SK-N-MC (cell line): ENCODE measurements at regions not wholly inside any gene's neighbourhood (a gene's known extent, or its start where the extent isn't known, plus 50 kb on each side); places are given as distances from the start of the nearest gene placed in this dataset.

Experiments
- EZH2 ChIP-seq: fragments of 200-600 bp; sonication (generic); IDR thresholded peaks from one replicate; pipeline ENCODE4 v1.6.1; 2017; ENCODE audit warnings: antibody characterized with exemption
- FOXP2 ChIP-seq: optimal IDR thresholded peaks from 2 replicates; pipeline ENCODE3; 2011; ENCODE audit warnings: mild to moderate bottlenecking, moderate library complexity; ENCODE audit not compliant: insufficient read depth; ENCODE audit errors: extremely low read length, control extremely low read depth
- POLR2AphosphoS5 ChIP-seq: IDR thresholded peaks from 2 replicates; pipeline ENCODE4 v1.6.1; 2012; ENCODE audit warnings: mild to moderate bottlenecking, low read depth, low read length, borderline replicate concordance

DNA sequence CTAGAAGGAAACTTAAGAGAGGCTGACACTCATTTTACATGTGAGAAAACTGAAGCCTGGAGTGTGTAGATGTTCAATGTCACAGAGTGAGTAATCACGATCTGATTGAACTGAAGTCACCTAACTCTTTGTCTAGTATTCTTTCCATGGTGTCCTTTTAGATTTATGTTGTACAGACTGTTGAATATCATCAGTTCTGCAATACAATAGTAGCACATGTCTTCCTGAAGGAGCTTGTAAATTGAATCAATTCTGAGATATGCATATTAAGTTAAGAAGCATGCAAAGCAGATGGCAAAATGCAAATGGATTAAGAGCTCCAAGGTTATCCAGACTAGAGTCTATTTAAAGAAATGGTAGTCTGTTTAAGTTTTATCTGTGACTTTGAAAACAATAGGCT, 484.9 kb upstream of the CRIM1 start:
- TF ChIP-seq POLR2AphosphoS5: no peak
- TF ChIP-seq EZH2: no peak
- TF ChIP-seq FOXP2: no peak
